Stimulated activated CD4-positive, alpha-beta T cell treated with anti-CD3 and anti-CD28 coated beads, Interleukin-15, amount 100 ng/mL, for 1 hour (primary cell): ENCODE measurements at regions not wholly inside any gene's neighbourhood (a gene's known extent, or its start where the extent isn't known, plus 50 kb on each side); places are given as distances from the start of the nearest gene placed in this dataset.

Experiments
- DNase-seq, 2 donors: peaks; one replicate each; pipeline ENCODE4 v3.0.0-alpha.2; 2020; ENCODE audit warnings: low read depth in 1 of 2, low spot score in 1 of 2

GRCh38 chr6:44500074-44500473 lies 112.6 kb downstream of the CDC5L start:
- DNase-seq, result no peak

DNA sequence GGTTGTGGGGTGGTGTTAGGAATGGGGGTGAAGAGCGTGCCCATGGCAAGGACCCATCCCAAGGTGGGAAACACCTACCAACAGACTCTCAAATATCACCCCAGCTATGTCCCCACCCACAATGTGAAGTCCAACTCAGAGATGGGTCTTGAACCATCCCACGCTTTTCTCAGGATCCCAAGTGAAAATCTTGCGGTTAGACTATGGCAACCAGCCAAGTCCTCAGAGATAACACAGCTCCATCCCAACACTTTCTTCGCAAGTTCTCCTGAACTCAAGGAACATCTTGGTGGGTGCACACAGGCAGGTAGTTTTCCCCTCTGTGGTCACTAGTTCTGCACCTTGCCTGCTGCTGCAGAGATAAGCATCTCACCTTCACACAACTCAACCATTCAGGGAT lies 116.0 kb downstream of the CDC5L start:
- no peak for DNase-seq

DNA sequence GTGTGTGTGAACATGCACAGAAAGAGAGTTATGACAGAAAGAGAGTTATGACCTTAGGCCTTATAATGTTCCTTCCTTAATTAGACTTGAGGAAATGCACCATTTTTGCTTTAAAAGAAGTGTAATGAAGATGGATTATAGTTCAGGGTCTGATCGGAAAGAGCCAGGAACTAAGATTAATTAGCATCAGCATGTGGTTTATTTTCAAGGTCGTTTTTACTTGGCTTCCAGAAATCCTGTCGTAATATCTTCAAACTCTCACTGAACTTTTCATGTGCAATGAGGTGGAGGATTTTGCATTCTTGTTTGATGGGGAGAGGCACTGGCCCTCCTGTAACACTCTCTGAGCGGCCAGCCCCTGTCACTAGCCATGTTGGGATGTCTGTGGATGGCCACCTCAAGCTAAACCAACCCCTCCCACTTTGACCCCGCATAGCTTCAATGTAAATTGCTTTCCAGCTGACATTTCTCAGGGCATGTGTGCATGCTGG lies 116.8 kb downstream of the CDC5L start:
- no peak for DNase-seq

- no peak for DNase-seq
Measured at GRCh38 chr6:44505751-44506150, 118.2 kb downstream of the CDC5L start.

DNA sequence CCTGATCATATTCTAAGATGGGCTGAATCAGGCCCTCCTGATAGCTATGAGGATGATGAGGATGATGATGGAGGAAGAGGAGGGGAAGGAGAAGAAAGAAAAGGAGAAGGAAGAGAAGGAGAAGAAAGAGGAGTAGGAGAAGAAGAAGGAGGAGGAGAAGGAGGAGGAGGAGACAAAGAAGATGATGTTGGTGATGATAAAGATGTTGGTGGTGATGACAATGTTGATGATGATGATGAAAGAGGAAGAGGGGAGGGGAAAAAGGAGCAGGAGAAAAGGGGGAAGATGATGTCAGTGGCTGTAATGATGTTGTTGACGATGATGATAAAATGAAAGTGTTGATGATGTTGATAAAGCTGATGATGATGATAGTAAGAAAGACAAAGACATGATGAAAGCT lies 119.5 kb downstream of the CDC5L start:
- no peak for DNase-seq

DNA sequence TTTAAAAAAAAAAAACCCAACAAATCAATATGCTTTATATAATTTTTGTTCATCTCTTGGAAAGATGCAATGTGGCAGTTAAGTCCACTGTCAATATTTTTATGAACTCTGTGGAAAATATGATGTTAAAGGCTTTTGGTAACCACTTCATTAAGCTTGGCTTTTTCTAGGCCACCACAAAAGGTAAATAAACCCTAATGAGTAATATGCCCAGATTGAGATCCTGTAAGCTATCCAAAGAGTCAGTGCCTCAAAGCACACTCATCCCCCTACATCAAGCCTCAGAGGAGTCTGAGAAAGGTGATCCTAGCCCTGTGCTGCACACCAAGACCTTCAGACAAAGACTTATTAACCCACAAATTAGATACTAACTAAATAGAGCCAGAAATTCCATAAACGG lies 121.1 kb downstream of the CDC5L start:
- DNase-seq, result no peak

DNA sequence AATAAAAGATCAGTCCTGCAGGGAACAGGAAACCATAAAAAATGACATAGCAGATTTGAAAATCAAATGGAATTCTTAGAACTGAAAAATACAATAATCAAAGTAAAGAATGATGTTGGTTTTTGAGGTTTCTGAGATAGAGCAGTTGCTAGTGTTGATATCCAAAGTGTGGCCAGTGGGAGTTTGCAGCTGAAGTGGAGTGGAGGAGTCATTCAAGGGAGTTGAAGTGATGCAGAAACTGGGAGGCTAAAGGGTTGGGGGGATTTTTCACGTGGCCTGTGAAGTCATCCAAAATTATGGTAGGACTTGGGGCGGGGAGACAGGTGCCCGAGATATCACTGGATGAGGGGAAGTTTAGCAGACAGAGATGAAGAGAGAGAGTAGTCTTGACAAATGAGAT lies 123.6 kb downstream of the CDC5L start:
- no peak for DNase-seq

GRCh38 chr6:44512868-44513741 lies 125.6 kb downstream of the CDC5L start:
- DNase-seq, result no peak

DNA sequence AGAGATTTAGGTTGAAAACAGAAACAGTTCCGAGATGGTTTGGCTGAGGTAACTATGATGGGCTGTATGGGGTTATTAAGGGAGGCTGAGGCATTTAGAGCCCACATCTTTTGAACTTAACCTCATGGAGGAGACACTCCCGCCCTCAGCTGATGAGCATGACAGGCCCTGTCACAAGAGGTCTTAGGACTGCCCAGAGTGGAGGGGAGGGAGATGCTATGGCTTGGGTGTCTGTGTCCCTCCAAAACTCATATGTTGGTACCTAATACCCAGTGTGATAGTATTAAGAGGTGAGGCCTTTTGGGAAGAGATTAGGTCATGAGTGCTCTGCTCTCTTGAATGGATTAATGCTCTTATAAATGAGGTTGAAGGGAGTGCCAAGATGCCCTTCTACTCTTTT lies 126.6 kb downstream of the CDC5L start:
- no peak for DNase-seq

DNA sequence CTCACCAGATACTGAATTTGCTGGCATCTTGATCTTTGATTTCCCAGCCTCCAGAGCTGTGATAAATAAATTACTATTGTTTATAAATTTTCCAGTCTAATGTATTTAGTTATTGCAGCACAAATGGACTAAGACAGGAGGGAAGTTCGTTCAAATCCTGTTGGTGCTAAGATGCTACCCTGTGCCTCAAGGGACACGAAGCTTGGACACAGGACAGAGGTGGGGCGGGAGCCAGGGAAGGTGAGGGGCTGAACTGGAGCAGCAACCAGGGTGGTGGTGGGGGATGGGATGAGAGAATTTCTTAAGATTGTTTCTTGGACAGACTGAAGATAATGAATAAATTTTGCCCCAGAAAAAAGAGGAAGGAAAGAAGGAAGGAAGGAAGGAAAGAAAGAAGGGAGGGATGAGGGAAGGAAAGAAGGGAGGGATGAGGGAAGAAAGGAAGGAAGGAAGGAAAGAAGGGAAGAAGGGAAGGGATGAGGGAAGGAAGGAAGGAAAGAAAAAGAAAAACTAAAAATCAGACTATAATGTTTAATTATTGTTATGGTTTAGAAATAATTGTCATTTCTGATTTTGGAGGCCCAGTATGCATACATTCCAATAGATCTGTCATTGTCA lies 127.2 kb downstream of the CDC5L start:
- DNase-seq, result no peak

GRCh38 chr6:44522871-44523270 lies 135.4 kb downstream of the CDC5L start:
- DNase-seq, result no peak

DNA sequence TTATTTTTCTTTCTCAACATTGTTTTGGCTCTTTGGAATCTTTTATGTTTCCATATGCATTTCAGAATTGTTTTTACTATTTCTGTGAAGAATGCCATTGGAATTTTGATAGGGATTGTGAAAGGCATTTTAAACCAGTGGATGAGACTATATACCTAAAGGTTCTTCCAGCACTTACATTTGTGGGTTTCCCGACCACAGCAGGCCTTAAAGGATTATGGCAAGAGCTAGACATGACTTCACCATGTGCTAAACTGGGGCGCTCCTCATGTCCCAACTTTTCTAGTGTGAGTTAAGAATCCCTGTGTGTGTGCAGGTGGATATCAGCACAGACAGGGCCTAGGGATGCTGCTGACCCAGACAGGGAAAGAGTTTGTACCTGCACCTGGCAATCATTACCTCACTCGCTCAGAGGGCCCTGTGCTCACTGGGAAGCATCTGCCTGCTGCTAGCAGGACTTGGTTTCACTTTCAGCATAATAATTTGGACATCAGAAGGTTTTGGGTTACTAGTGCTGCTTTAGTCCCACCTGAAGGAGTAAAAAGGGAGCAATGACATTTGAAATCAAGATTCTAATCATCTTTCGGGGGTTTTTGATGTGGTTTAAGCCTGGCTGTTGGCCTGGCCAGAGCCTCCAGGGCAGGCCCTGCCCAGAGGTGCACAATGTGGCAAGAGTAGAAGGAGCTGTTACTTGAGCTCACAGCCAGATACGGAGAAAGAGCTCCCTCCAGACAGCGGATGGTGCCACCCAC lies 137.1 kb downstream of the CDC5L start:
- DNase-seq, result no peak

GRCh38 chr6:44525761-44526351 lies 138.3 kb downstream of the CDC5L start:
- no peak for DNase-seq

- DNase-seq, result no peak
Measured at GRCh38 chr6:44527181-44527580, 139.7 kb downstream of the CDC5L start.

- no peak for DNase-seq
Measured at GRCh38 chr6:44527583-44528369, 140.3 kb downstream of the CDC5L start.

GRCh38 chr6:44528370-44528644 lies 140.8 kb downstream of the CDC5L start:
- no peak for DNase-seq

GRCh38 chr6:44528716-44529115 lies 141.2 kb downstream of the CDC5L start:
- DNase-seq, result no peak

- DNase-seq, result no peak
Measured at GRCh38 chr6:44529146-44529905, 141.8 kb downstream of the CDC5L start.

- no peak for DNase-seq
Measured at GRCh38 chr6:44530209-44530909, 142.9 kb downstream of the CDC5L start.

DNA sequence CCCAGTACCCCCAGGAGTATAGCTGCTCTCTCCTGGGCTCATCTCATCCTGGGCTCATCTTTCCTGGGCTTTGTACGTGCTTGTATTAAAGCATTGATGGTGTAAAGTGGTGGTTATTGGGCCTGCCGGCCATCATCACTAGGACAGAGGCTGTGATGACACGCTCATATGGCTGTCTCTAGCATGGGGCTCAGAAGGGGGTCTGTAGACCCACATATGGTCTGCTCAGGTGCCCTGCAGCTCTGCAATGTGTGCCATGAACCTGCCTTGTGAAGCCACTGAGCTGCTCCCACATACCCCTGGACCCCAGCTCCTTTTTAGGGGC lies 143.4 kb downstream of the CDC5L start:
- DNase-seq, result no peak
